Stomach (tissue), 8 donors: ENCODE measurements at regions not wholly inside any gene's neighbourhood (a gene's known extent, or its start where the extent isn't known, plus 50 kb on each side); places are given as distances from the start of the nearest gene placed in this dataset.

Experiments
- DNase-seq, 2 donors: peaks; one replicate each; pipeline versions ENCODE4 v3.0.0 to v3.0.0-alpha.2; 2013 to 2019
- H3K27ac ChIP-seq, 5 donors: fragments of 200-600 bp in 4 of 5; sonication (generic) in 4 of 5; one replicate each; pipeline ENCODE4 v1.5.1; 2013 to 2019; ENCODE audit warnings: mild to moderate bottlenecking in 1 of 5, moderate library complexity in 1 of 5
- H3K27me3 ChIP-seq, 3 donors: fragments of 200-600 bp; sonication (generic); one replicate each; pipeline ENCODE4 v1.5.1; 2017 to 2019; ENCODE audit warnings: mixed run types in 1 of 3
- H3K36me3 ChIP-seq, 4 donors: fragments of 200-600 bp; sonication (generic); 1 replicate in 3 of 4; 2 replicates in 1 of 4; pipeline ENCODE4 v1.5.1; 2016 to 2019
- H3K4me1 ChIP-seq, 4 donors: fragments of 200-600 bp; sonication (generic); one replicate each; pipeline ENCODE4 v1.5.1; 2016 to 2019
- H3K4me3 ChIP-seq, 4 donors: fragments of 200-600 bp; sonication (generic) in 3 of 4; one replicate each; pipeline ENCODE4 v1.5.1; 2016 to 2019; ENCODE audit warnings: mild to moderate bottlenecking in 1 of 4
- H3K9me3 ChIP-seq, 4 donors: fragments of 200-600 bp; sonication (generic); one replicate each; pipeline ENCODE4 v1.5.1; 2016 to 2019
- CTCF ChIP-seq, 7 experiments: fragments of 450-650 bp in 4 of 7; fragments of 200-600 bp in 3 of 7; sonication (generic) in 3 of 7; IDR thresholded peaks; one replicate each; pipeline ENCODE4 v1.5.1; 2016 to 2019; ENCODE audit warnings: antibody characterized with exemption in 7 of 7, control low read depth in 2 of 7, mild to moderate bottlenecking in 1 of 7
- EP300 ChIP-seq: sonication (generic); formaldehyde crosslinking; IDR thresholded peaks from one replicate; pipeline ENCODE4 v1.6.1; 2017; ENCODE audit warnings: antibody characterized with exemption
- POLR2A ChIP-seq, 4 donors: fragments of 450-650 bp; IDR thresholded peaks; one replicate each; pipeline ENCODE4 v1.6.1; 2016; ENCODE audit warnings: antibody characterized with exemption in 4 of 4, control low read depth in 2 of 4, mild to moderate bottlenecking in 1 of 4, moderate library complexity in 1 of 4
- POLR2AphosphoS5 ChIP-seq, 3 donors: sonication (generic); formaldehyde crosslinking; IDR thresholded peaks; one replicate each; pipeline ENCODE4 v1.6.1; 2016; ENCODE audit warnings: antibody characterized with exemption in 3 of 3
- WGBS, 5 donors: extraction: QIAGEN DNeasy Blood & Tissue Kit in 3 of 5; methylation state at CpG; one replicate each; pipeline versions ENCODE4 v1.1.5 to v1.1.7; 2013 to 2018; 5-methylcytosine and 5-hydroxymethylcytosine counted together
- intact Hi-C: fragments of 100-400 bp; cut with DNase I; formaldehyde crosslinking; loops from one replicate; pipeline ENCODE4 v1.15.1; 2023; ENCODE audit warnings: low total_unique reads
- donor health status: healthy with polysubstance abuse.
- donor health status: Bipolar disorder and iron deficiency.
- donor health status: healthy.

- H3K4me1 ChIP-seq, result no peaks in the 10 kb centered on the region
- H3K4me3 ChIP-seq, result no peak overlapping the region
- no peaks in the 10 kb centered on the region for H3K9me3 ChIP-seq
- no peaks in the 10 kb centered on the region for H3K27me3 ChIP-seq
- 76 to 90% (median 82%) methylated on average over 3 of the region's 3 CpGs for WGBS, 5 donors
- intact Hi-C loops, result no loop called here
- no peak for TF ChIP-seq POLR2AphosphoS5 (IDR thresholded peaks at IDR 0.05)
- H3K27ac ChIP-seq, result no peak overlapping the region
- DNase-seq, result no peak
- H3K36me3 ChIP-seq, result no peaks in the 10 kb centered on the region
Observed at GRCh38 chr1:192065087-192065486, 93.2 kb upstream of the RGS18 start.

DNA sequence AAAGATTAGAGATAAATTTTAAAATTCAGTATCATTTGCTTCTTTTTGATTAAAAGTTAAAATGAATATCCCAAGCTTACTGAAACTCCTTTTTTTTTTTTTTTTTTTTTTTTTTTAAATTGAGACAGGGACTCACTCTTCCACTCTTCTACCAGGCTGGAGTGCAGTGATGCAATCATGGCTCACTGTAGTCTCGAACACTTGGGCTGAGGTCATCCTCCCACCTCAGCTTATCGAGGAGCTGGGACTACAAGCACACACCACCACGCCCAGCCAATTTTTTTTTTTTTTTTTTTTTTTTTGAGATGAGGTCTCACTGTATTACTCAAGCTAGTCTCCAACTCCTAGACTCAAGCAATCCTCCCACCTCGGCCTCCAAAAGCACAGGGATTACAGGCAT lies 92.1 kb upstream of the RGS18 start:
- Histone ChIP-seq H3K36me3 (no peaks in the 10 kb centered on the region), H3K9me3 (no peaks in the 10 kb centered on the region), H3K27ac (no peak overlapping the region), H3K4me1 (no peaks in the 10 kb centered on the region), H3K27me3 (no peaks in the 10 kb centered on the region), H3K4me3 (no peak overlapping the region)
- 58 to 77% (median 68%) methylated on average over 4 of the region's 4 CpGs for WGBS, 5 donors
- TF ChIP-seq POLR2A (IDR thresholded peaks at IDR 0.05), result no peak
- TF ChIP-seq POLR2AphosphoS5 (IDR thresholded peaks at IDR 0.05), result no peak
- no peak for TF ChIP-seq EP300
- TF ChIP-seq CTCF (IDR thresholded peaks at IDR 0.05), result no peak
- intact Hi-C loops, result no loop called here
- DNase-seq, result no peak

GRCh38 chr1:192067360-192067759 lies 90.9 kb upstream of the RGS18 start:
- WGBS, 5 donors, result 49 to 69% (median 55%) methylated on average over 3 of the region's 3 CpGs
- no peak overlapping the region for H3K27ac ChIP-seq
- intact Hi-C loops, result no loop called here
- H3K36me3 ChIP-seq, result no peaks in the 10 kb centered on the region
- no peak for DNase-seq
- no peaks in the 10 kb centered on the region for H3K4me1 ChIP-seq
- H3K27me3 ChIP-seq, result no peaks in the 10 kb centered on the region
- TF ChIP-seq EP300 (no peak), CTCF (IDR thresholded peaks at IDR 0.05) (no peak), POLR2AphosphoS5 (IDR thresholded peaks at IDR 0.05) (no peak), POLR2A (IDR thresholded peaks at IDR 0.05) (no peak)
- H3K4me3 ChIP-seq, result no peak overlapping the region
- no peaks in the 10 kb centered on the region for H3K9me3 ChIP-seq

DNA sequence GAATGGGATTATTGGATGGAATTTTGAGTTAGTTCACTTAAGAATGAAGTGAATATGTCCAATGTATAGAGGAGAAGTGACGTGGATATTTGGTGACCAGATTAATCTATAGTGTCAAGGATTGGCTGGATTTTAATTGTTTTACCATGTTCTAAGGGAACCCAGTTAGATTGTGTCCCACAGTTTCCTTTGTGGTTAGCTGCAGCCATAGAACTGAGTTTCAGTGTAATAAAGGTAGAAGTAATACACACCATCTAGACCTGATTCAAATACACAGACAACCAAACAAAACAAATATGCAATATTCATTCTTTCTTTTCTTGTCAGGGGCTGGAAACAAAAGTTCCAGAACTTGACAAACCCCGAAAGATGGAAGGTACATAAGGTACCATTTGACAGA lies 88.0 kb upstream of the RGS18 start:
- no peak for TF ChIP-seq POLR2A (IDR thresholded peaks at IDR 0.05)
- TF ChIP-seq CTCF (IDR thresholded peaks at IDR 0.05), result no peak
- no peak for TF ChIP-seq EP300
- no peak for TF ChIP-seq POLR2AphosphoS5 (IDR thresholded peaks at IDR 0.05)
- Histone ChIP-seq H3K27ac (no peak overlapping the region), H3K27me3 (no peaks in the 10 kb centered on the region), H3K36me3 (no peaks in the 10 kb centered on the region), H3K4me1 (no peaks in the 10 kb centered on the region), H3K4me3 (no peak overlapping the region), H3K9me3 (no peaks in the 10 kb centered on the region)
- intact Hi-C loops, result no loop called here
- WGBS, 5 donors, result 71 to 85% (median 81%) methylated on average over 2 of the region's 2 CpGs
- DNase-seq, result no peak

GRCh38 chr1:192080684-192081083 lies 77.6 kb upstream of the RGS18 start:
- intact Hi-C loops, result no loop called here
- TF ChIP-seq EP300, result no peak
- TF ChIP-seq POLR2AphosphoS5 (IDR thresholded peaks at IDR 0.05), result no peak
- no peak for TF ChIP-seq POLR2A (IDR thresholded peaks at IDR 0.05)
- TF ChIP-seq CTCF (IDR thresholded peaks at IDR 0.05), result no peak
- Histone ChIP-seq H3K36me3 (no peaks in the 10 kb centered on the region), H3K27me3 (no peaks in the 10 kb centered on the region), H3K27ac (no peak overlapping the region), H3K4me1 (no peaks in the 10 kb centered on the region), H3K4me3 (no peak overlapping the region), H3K9me3 (no peaks in the 10 kb centered on the region)
- DNase-seq, result peak in 1 of 2 donors; percentile 7
- WGBS, 5 donors, result 49 to 63% (median 55%) methylated on average over 2 of the region's 2 CpGs
